ENCODE measurements at regions not wholly inside any gene's neighbourhood (a gene's known extent, or its start where the extent isn't known, plus 50 kb on each side); places are given as distances from the start of the nearest gene placed in this dataset.

DNA sequence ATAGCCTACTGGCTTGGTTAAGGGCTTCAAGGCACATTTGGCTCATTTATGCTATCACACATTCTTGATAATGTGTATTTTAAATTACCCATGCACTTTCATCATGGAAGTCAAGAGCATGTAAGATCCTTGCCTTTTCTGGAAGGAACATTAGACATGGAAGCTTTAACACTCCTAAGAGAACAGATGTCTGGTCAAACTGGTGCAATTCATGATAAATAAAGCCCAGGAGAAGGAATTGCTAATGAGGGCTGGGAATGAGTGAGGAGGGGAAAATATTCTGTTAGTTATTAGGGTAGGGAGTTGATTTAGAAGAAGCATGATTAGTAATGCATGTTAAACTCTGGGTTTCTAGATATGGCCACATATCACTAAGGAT lies 688.6 kb upstream of the CITED2 start:
- no peak for DNase-seq

DNA sequence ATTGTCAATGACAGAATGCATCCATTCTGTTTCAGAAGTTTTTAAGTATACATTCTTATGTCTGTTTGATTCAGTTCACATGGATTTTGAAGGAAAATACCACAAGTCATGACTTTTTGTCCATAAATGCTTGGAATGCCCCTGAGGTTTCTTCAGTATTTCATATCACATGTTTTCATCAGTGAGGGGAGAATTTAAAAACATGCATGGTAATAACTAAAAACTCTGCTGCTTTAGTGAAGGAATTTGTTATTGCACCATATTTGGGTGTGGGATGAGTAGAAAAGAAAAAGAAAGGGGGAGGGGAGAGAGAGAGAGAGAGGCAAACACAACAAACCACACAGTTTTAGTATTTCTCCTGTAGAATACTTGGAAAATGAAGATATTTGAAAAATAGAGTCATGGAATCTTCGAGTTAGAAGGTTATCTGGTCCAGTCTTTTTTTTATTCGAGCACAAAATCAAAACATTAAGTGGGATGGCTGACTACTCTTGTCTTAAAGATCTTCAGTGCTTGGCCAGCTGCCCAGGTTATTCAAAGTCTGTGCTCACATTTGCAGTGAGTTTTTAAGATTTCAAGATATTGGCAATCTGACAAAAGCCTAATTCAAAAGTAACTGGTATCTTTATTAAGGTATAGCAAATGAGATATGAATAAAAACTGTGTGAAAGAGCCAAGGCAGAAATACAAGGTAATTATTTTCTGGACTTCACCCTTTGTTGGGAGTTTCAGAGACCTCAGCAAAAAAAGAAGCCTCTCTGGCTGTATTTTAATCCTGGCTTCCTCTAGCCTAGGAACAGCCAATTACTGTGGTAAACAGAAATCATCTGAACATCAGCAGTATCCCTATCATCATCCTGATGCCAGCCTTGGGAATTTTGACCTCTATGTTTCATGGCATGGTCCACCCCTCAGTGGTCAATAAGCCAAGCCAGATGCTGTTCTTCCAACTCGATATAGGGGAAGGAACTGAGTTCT lies 687.9 kb upstream of the CITED2 start:
- no peak for DNase-seq

DNA sequence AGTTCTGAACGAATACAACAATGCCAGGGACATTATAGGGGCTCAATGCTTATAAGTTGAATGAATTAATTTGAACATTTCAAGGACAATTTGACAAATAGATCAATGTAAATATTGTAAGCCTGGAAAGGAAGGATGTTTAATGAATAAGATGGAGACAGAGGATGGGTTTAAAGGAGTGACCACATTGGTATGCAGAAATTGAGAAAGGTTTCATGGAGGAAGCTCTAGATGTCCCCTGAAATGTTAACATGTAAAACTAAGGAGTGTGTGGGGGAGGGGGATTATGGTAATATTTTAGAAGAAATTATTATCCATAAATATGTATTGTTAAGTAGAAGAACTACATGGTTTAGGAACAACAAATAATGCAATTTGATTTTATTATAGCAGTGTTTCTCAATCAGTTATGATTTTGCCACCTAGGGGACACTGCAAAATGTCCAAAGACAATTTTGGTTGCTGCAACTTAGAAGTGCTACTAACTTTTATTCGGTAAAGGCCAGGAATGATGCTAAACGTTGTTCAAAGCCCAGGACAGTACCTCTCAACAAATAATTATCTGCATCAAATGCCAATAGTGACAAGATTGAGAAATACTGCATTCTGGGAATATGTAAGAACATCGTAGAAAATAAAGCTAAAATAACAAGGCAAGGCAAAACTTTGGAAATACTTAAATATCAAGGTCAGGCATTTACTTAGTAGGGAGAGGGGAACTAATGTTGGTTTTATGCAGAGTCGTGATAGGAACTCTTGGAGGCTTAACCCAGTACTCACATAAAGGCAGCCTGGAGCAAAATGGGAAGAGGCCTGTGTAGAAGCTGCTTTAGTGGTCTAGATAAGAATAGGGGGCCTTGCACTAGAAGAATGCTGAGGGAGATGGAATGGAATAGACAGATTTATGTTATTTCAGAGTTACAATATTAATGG lies 686.9 kb upstream of the CITED2 start:
- DNase-seq = no peak

DNA sequence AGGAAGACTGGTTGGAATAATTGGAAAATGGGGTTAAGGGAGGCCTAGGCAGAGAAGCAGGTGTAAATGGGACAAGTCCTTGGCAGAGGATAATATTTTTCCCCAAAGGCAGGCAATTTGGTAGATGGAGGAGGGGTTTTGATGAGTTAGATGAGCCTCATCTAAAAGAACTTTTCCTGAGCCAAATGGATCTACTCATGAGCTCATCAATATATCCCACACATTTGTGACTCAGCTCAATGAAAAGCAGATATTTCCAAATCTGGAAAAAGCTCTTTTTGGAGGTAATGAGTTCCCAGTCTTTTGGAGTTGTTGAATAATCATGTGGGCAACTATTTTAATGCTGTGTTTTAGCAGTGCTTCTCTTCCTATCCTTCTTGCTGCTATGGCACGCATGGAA lies 685.5 kb upstream of the CITED2 start:
- no peak for DNase-seq

DNA sequence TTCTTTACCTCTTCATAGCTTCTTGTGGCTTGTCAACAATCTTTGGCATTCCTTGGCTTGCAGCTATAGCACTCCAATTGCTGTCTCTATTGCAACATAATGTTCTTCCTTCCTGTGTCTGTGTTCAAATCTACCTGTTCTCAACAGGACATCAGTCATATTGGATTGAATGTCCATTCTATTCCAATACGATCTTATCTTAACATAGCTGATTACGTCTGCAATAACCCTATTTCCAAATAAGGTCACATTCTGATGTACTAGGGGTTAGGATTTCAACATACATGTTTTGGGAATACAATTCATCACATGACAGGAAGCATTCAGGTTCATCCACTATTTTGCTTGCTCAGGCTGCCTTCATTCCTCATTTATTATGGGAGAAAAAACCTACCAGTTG lies 684.4 kb upstream of the CITED2 start:
- no peak for DNase-seq

DNA sequence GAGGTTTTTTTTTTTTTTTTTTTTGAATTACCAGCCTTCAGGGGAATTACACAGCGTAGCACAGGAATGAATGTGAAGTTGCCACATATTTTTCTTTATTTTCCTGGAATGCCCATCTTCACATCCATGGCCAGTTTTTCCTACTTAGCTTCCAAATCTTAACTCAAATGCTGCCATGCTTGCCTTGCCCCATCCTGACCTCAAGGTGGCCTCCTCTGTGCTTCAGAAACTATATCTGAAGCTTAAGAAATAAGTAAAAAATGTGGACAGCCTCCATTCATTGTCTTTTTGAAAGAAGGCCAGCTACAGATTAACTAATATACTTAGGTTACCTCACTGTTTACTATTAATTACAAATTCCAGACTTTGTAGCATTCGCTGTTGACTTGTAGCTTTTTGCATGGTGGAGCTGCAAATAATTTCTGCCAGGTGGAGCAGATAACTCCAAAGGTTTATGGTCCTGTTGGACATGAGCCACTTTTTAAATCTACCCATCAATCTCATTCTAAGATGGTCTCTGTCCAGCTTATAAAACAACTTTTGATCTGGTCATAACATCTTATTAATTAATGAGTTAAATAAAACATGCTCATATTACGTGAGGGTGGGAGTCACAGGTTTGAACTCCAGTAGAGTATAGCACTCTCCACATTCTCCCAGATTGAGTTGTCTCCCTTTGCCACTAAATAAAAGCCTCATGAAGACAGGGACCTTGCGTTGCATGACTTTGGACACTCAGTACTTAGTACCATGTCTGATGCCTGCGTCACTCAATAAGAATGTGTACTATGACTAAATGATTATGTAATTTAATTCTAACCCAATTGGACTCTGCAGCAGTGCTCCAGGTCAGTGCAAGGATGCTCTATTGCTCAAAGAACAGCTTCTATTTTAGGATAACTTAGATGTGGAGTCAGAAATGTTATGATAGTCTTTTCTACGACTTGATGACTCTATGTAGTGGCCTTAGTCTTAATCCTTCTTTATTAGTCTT lies 678.6 kb upstream of the CITED2 start:
- no peak for DNase-seq

DNA sequence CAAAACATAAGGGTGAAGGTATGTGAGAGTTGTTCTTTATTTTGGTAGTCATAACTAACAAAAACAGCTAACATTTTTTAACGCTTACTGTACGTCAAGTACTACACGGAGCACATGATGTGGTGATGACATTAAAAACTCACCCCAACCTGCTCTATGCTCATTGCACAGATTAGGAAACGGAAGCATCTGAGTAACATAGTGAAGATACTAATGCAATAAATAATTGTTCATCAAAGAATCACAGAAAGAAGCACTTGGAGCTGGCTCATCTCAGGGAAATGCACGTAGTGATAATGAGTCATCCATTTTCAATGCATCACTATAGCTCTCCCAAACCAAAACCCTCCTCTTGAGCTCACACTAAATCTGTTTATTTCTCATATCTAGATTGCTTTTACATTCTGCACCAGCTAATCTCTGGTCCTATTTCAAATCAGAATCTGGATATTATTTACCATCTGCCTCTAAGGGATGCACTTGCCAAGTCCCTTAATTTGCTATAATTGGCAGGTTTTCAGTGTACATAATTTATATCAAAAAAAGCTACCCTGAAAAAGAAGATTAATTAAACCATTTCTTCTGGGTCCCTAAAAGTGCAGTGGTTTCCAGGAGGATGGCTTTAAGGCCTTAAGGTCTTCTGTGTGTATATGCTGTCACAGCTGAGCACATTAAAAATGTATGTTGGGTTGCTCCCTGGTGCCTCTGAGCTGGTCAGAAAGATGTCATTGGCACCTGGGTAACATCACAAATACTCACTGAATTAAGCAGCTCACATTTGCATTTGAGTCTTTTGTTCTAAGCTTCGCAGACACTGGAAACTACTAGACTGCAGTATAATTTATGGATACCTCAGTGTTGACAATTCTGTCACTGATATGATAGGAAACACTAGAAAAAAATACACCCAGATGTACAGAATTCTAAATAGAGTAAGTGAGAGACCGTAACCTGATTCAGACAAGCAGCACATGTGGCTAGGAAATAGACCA lies 677.4 kb upstream of the CITED2 start:
- no peak for DNase-seq

DNA sequence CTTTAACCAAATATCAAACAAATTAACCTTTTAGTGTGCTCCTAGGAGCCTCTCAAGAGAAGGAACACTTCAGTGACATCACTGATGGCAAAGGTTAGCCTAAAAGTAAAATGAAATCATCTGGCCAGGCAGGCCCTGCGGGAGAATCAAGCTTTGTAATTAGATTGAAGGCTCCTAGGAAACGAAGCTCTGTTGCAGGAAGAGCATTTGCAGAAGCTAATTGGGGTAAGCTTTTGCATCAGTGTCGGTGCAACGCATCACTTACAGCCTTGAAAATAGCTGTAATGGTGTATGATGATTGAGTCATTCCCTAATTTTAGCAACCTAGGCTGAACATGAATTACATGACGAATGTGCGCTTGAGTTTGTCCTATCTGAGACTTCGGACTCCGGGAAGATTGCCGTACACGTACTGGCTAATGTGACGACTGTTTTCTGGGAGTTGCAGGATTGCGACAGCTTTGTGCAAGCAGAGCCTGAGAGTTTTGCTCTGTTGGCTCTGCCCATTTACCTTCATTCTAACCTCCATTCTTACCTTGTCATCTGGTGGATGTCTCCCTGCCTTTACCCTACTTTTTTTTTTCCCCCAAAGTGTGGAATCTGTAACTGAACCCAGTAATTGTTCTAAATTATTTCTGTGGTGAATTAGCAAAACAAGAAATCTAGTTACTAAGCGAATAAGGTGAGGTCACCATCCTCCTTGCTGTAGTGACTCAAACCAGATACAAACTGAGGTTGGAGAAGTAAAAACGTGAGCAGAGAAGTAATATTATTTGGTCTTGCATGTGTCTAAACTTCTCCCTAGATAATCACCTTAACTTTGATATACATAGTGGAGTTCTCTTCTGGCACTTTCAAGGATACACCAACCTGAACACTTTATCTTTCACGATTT lies 675.9 kb upstream of the CITED2 start:
- DNase-seq = no peak

DNA sequence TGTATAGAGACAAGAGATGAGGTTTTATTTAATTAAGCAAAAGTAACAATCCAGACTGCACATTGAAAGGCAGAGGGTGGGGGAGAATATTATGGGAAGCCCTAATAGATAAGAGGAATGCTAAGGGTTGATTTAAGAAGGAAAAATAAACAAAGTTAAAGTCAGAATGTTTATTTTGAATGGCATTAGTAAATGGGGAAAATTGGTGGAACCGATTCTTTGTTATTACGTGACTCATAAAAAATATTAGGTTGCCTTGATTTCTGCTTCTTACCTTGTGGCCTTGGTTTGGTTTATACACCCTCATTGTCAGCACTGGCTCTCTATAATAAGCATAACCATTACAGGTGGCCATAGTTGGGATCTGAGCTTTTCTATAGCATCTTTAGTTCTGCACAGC lies 674.8 kb upstream of the CITED2 start:
- DNase-seq = no peak

DNA sequence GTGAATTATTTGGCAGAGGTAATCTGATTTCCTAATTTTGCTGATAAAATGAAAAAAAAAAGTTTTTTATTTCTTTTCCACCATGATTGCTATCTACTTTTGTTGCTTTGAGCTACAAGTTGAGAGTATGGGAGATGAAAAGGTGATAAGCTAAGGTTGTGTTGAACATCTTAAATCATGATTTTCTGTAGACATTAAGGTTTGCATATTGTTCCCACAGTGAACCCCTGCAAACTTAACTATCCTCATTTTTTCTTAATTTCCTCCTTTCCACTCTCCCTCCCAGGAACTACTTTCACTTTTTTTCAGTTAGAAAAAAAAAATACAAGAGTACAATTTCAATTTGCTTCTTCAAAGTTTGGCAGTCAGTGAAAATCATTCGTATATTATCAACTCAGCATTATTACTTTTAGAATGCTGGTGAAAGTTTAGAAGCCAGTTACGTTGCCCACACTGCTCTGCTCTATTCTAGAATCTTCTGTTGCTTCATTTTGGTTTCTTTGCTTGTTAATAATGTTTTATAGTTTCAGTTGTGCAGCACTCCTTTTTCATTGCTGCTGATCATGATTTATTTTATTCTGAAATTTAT lies 673.8 kb upstream of the CITED2 start:
- no peak for DNase-seq

DNA sequence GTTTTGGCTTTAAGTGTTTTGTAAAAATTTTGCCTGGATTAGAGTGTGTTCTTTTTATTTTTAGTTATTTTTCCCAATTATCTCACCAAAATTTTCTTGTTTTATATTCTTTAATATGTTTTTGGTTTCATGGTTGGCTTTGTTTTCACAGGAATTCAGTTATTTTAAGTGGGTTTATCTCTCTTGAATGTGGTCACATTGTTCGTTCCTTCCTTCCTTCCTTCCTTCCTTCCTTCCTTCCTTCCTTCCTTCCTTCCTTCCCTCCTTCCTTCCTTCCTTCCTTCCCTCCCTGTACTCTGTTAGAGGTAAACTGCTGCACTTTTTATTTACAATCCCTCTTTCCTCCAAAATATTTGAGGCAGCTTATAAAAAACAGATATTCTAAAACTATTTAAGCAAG lies 672.9 kb upstream of the CITED2 start:
- no peak for DNase-seq

DNA sequence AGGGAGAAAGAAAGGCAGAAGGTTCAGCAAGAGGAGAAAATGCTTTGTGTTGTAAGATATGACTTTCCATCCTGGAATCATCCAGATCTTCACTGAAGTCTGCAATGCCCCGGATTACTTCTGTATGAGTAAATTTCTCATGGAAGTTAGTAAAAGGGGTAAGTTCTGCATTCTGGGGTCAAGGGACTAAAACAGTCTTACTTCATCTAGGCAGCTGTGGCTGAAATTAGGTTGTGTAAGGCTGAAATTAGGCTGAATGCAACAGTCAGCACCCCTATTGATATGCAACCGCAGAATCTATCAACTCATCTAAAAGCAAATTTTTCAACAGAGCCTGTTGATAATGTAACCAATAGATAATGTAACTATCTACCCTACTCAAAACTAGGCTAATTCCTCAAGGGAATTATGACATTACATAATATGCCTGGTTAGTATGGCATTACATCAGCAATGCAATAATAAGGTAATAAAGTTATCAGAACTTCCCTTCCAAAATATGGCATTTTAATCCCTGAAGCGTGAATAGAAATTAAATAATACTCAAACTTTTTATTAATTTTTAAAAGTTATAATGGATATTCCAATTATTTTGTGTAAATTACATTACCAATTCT lies 671.7 kb upstream of the CITED2 start:
- no peak for DNase-seq

DNA sequence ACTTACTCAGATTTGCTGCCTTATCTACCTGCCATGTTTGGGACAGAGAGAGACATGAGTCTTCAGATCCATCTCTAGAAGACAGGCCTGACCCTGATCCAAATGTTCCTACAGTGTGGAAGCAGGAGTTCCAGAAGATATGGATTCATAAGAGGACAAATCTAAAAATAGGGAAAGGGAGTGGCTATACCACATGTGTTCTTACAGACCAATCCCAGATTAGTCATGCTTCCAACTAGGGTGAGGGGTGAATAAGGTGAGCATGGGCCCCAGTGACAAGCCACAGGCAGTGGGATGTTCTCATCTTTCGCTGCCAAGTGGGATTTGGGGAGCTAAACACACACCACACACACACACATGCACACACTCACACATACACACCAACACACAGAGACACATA lies 670.7 kb upstream of the CITED2 start:
- DNase-seq = no peak

DNA sequence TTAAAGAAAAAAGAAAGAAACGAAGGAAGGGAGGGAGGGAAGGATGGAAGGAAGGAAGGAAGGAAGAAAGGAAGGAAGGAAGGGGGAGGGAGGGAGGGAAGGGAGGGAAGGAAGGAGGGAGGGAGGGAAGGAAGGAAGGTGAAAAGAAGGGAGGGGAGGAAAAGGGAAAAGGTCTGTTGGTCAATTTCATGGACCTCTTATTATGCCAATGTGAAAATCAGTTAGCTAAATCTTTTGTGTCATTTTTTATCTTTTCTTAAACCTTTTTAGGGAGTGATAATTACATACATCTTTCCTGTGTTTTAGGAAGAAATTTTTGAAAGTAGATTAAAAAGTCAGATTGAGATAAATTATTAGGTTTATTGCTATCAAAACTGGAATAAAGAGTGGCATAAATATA lies 670.2 kb upstream of the CITED2 start:
- DNase-seq = no peak

DNA sequence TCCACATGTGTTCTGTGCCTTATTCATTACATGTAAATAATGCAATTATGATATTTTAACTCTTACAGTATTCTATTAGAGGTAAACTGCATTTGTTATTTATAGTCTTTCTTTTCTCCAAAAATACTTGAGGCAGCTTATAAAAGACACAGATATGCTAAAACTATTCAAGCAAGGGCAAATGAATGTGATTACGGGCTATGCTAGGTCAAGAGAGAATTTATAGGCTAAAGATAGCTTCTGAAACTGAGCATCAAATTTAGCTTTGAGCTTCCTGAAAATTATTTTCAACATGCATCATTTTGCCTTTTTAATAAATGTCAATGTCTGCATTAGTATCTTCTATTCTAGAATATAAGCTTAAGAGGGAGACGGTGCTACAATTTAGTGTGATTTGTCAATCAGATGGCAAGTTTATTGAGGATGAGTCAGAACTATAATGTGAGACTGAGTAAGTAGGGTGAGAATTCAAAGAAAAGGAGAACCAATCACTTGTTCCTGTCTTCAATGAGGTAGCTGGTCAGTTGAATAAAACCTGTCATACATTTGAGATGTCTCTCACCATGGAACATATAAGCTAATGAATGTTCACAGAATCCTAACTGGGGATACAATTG lies 669.4 kb upstream of the CITED2 start:
- DNase-seq = no peak

DNA sequence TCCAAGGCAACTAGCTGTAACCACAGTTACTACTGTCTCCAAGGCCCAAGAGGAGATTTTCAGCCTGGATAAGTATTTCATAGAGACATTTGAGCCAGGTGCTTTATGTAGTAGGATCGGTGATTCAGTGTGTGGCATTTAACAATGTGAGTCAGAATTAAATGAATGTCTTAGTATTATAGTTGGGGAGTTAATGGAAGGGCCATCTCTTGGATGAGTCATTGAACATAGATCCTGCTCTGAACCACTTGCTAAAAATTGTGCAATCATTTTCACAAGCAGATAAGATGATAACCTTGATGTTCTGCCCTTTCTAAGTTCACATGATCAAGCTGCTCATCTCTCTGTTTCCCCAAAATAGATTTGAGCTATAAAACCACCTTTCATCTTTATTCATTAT lies 668.9 kb upstream of the CITED2 start:
- no peak for DNase-seq

DNA sequence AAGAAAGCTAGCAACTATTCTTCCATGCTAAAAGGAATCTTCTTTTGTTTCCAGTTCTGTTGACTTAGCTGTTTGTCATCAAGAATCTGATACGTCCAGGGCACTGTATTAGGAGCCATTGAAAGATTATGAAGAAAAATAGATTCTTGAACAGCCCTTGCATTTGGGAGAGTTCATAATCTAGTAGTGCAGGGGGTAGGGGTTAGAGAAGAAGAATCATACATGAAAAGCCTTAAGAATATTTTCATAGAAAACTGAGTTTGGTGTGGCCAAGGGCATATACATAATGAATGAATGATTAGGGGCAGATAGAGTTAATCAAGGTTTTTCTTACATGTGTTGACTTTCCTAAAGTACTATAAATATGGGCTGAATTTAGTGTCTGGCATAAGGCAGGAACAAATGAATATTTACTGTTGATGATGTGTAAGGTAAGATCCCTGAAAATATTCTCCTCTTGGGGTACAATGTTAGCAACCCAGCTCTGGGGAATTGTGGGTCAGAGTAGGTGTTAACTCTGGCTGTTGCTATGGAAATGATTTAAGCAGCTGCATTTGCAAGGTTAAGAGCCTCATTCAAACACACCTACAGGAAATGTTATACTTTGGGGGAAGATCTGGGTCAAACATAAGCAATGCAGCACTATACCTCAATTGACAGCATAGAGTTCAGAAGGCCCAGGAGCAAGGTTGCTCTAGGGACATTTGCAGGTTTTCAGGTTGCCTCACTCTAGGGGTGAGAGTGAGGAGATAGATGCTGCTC lies 667.3 kb upstream of the CITED2 start:
- DNase-seq = no peak

DNA sequence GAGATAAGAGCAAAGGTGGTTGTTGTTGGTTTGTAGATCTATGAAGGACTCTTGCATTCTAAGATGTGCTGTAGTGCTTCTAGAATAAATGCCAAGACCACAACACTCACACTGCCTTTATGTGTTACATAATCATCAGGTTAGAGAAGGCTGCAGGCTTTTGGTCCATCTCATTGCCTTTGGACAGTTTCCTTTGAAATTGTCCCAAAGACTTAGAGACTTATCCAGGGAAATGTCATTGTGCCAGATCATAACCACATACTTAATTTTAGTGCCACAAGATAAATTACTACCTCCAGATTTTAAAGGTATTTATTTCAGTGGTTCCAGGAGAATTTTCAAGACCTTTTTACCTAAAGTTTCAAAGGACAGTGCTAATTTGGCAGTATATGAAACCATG lies 666.6 kb upstream of the CITED2 start:
- no peak for DNase-seq

Data from NCI-H345 (cell line).